IgD-negative memory B cell (primary cell): ENCODE measurements at regions not wholly inside any gene's neighbourhood (a gene's known extent, or its start where the extent isn't known, plus 50 kb on each side); places are given as distances from the start of the nearest gene placed in this dataset.

Source experiments
- H3K27ac Mint-ChIP-seq, 3 donors: one replicate each; pipeline ENCODE4 v1.8.0; 2020 to 2022; ENCODE audit warnings: mild to moderate bottlenecking in 3 of 3, mixed read lengths in 3 of 3, moderate library complexity in 1 of 3
- H3K27me3 Mint-ChIP-seq: one replicate; pipeline ENCODE4 v1.8.0; 2021; ENCODE audit warnings: mixed read lengths
- H3K36me3 Mint-ChIP-seq: one replicate; pipeline ENCODE4 v1.8.0; 2020; ENCODE audit warnings: mild to moderate bottlenecking, mixed read lengths
- H3K4me1 Mint-ChIP-seq, 3 donors: one replicate each; pipeline ENCODE4 v1.8.0; 2020 to 2022; ENCODE audit warnings: mixed read lengths in 3 of 3, mild to moderate bottlenecking in 1 of 3
- H3K4me3 Mint-ChIP-seq, 4 donors: one replicate each; pipeline ENCODE4 v1.8.0; 2020 to 2022; ENCODE audit warnings: mild to moderate bottlenecking in 4 of 4, mixed read lengths in 4 of 4, moderate library complexity in 3 of 4
- H3K9me3 Mint-ChIP-seq, 3 donors: one replicate each; pipeline ENCODE4 v1.8.0; 2020 to 2021; ENCODE audit warnings: mixed read lengths in 3 of 3, mild to moderate bottlenecking in 1 of 3

- Mint-ChIP-seq H3K27ac (no peak overlapping the region), H3K36me3 (no peaks in the 10 kb centered on the region), H3K9me3 (peaks cover 0 to 5% (median 0%) of the 10 kb centered on the region in 3 donors), H3K27me3 (peaks cover 12% of the 10 kb centered on the region), H3K4me3 (no peak overlapping the region), H3K4me1 (no peaks in the 10 kb centered on the region)
These were observed 87.6 kb upstream of the TEX51 start for GRCh38 chr2:126811101-126811500.

- Mint-ChIP-seq H3K9me3 (peaks cover 0 to 3% (median 0%) of the 10 kb centered on the region in 3 donors), H3K27me3 (peaks cover 10% of the 10 kb centered on the region), H3K4me3 (no peak overlapping the region), H3K4me1 (no peaks in the 10 kb centered on the region), H3K27ac (no peak overlapping the region), H3K36me3 (peaks cover under 1% of the 10 kb centered on the region)
These were observed 81.5 kb upstream of the TEX51 start for GRCh38 chr2:126817172-126817571.

- peaks cover 4% of the 10 kb centered on the region for H3K27me3 Mint-ChIP-seq
- H3K36me3 Mint-ChIP-seq: peaks cover 2% of the 10 kb centered on the region
- H3K9me3 Mint-ChIP-seq: no peaks in the 10 kb centered on the region
- no peak overlapping the region for H3K27ac Mint-ChIP-seq
- no peaks in the 10 kb centered on the region for H3K4me1 Mint-ChIP-seq
- H3K4me3 Mint-ChIP-seq: no peak overlapping the region
These were observed 76.6 kb upstream of the TEX51 start for GRCh38 chr2:126822115-126822514.

- Mint-ChIP-seq H3K4me1 (no peaks in the 10 kb centered on the region), H3K36me3 (peaks cover 2% of the 10 kb centered on the region), H3K4me3 (no peak overlapping the region), H3K27me3 (peaks cover 4% of the 10 kb centered on the region), H3K9me3 (no peaks in the 10 kb centered on the region), H3K27ac (no peak overlapping the region)
These were observed 75.8 kb upstream of the TEX51 start for GRCh38 chr2:126822921-126823320.

- H3K4me1 Mint-ChIP-seq: no peaks in the 10 kb centered on the region
- H3K9me3 Mint-ChIP-seq: no peaks in the 10 kb centered on the region
- no peak overlapping the region for H3K27ac Mint-ChIP-seq
- peaks cover 2% of the 10 kb centered on the region for H3K36me3 Mint-ChIP-seq
- H3K4me3 Mint-ChIP-seq: no peak overlapping the region
- peaks cover 4% of the 10 kb centered on the region for H3K27me3 Mint-ChIP-seq
These were observed 74.7 kb upstream of the TEX51 start for GRCh38 chr2:126823951-126824350.

- Mint-ChIP-seq H3K4me1 (no peaks in the 10 kb centered on the region), H3K27ac (no peak overlapping the region), H3K9me3 (no peaks in the 10 kb centered on the region), H3K27me3 (peaks cover 4% of the 10 kb centered on the region), H3K4me3 (no peak overlapping the region), H3K36me3 (peaks cover 2% of the 10 kb centered on the region)
These were observed 74.0 kb upstream of the TEX51 start for GRCh38 chr2:126824663-126825062.

GRCh38 chr2:126825316-126825715 lies 73.4 kb upstream of the TEX51 start:
- H3K4me1 Mint-ChIP-seq: no peaks in the 10 kb centered on the region
- peaks cover 4% of the 10 kb centered on the region for H3K27me3 Mint-ChIP-seq
- no peak overlapping the region for H3K27ac Mint-ChIP-seq
- H3K9me3 Mint-ChIP-seq: no peaks in the 10 kb centered on the region
- peaks cover 2% of the 10 kb centered on the region for H3K36me3 Mint-ChIP-seq
- no peak overlapping the region for H3K4me3 Mint-ChIP-seq

- H3K27ac Mint-ChIP-seq: no peak overlapping the region
- peaks cover 2% of the 10 kb centered on the region for H3K36me3 Mint-ChIP-seq
- H3K27me3 Mint-ChIP-seq: peaks cover 4% of the 10 kb centered on the region
- H3K9me3 Mint-ChIP-seq: no peaks in the 10 kb centered on the region
- no peak overlapping the region for H3K4me3 Mint-ChIP-seq
- H3K4me1 Mint-ChIP-seq: no peaks in the 10 kb centered on the region
These were observed 72.2 kb upstream of the TEX51 start for GRCh38 chr2:126826491-126826890.

- H3K4me1 Mint-ChIP-seq: no peaks in the 10 kb centered on the region
- no peak overlapping the region for H3K4me3 Mint-ChIP-seq
- no peaks in the 10 kb centered on the region for H3K36me3 Mint-ChIP-seq
- H3K9me3 Mint-ChIP-seq: no peaks in the 10 kb centered on the region
- H3K27me3 Mint-ChIP-seq: peaks cover 4% of the 10 kb centered on the region
- no peak overlapping the region for H3K27ac Mint-ChIP-seq
These were observed 71.3 kb upstream of the TEX51 start for GRCh38 chr2:126827371-126827770.

- H3K27ac Mint-ChIP-seq: no peak overlapping the region
- H3K36me3 Mint-ChIP-seq: no peaks in the 10 kb centered on the region
- no peaks in the 10 kb centered on the region for H3K9me3 Mint-ChIP-seq
- no peaks in the 10 kb centered on the region for H3K4me1 Mint-ChIP-seq
- H3K27me3 Mint-ChIP-seq: peaks cover 4% of the 10 kb centered on the region
- no peak overlapping the region for H3K4me3 Mint-ChIP-seq
These were observed 70.6 kb upstream of the TEX51 start for GRCh38 chr2:126828051-126828450.

GRCh38 chr2:126828491-126828890 lies 70.2 kb upstream of the TEX51 start:
- peaks cover under 1% of the 10 kb centered on the region for H3K27me3 Mint-ChIP-seq
- no peak overlapping the region for H3K4me3 Mint-ChIP-seq
- no peaks in the 10 kb centered on the region for H3K36me3 Mint-ChIP-seq
- H3K9me3 Mint-ChIP-seq: no peaks in the 10 kb centered on the region
- no peaks in the 10 kb centered on the region for H3K4me1 Mint-ChIP-seq
- H3K27ac Mint-ChIP-seq: no peak overlapping the region

GRCh38 chr2:126831234-126832005 lies 67.3 kb upstream of the TEX51 start:
- H3K27ac Mint-ChIP-seq: no peak overlapping the region
- no peaks in the 10 kb centered on the region for H3K9me3 Mint-ChIP-seq
- no peaks in the 10 kb centered on the region for H3K27me3 Mint-ChIP-seq
- no peaks in the 10 kb centered on the region for H3K4me1 Mint-ChIP-seq
- no peaks in the 10 kb centered on the region for H3K36me3 Mint-ChIP-seq
- no peak overlapping the region for H3K4me3 Mint-ChIP-seq

- H3K27me3 Mint-ChIP-seq: no peaks in the 10 kb centered on the region
- H3K4me1 Mint-ChIP-seq: no peaks in the 10 kb centered on the region
- H3K27ac Mint-ChIP-seq: no peak overlapping the region
- H3K9me3 Mint-ChIP-seq: no peaks in the 10 kb centered on the region
- H3K4me3 Mint-ChIP-seq: no peak overlapping the region
- no peaks in the 10 kb centered on the region for H3K36me3 Mint-ChIP-seq
These were observed 66.7 kb upstream of the TEX51 start for GRCh38 chr2:126832014-126832413.

GRCh38 chr2:126832757-126833156 lies 65.9 kb upstream of the TEX51 start:
- H3K27ac Mint-ChIP-seq: no peak overlapping the region
- H3K9me3 Mint-ChIP-seq: no peaks in the 10 kb centered on the region
- H3K36me3 Mint-ChIP-seq: no peaks in the 10 kb centered on the region
- no peaks in the 10 kb centered on the region for H3K27me3 Mint-ChIP-seq
- no peaks in the 10 kb centered on the region for H3K4me1 Mint-ChIP-seq
- no peak overlapping the region for H3K4me3 Mint-ChIP-seq

GRCh38 chr2:126834006-126834659 lies 64.6 kb upstream of the TEX51 start:
- Mint-ChIP-seq H3K9me3 (no peaks in the 10 kb centered on the region), H3K4me3 (no peak overlapping the region), H3K27ac (no peak overlapping the region), H3K27me3 (no peaks in the 10 kb centered on the region), H3K36me3 (no peaks in the 10 kb centered on the region), H3K4me1 (no peaks in the 10 kb centered on the region)

GRCh38 chr2:126835261-126835660 lies 63.4 kb upstream of the TEX51 start:
- Mint-ChIP-seq H3K27me3 (peaks cover 3% of the 10 kb centered on the region), H3K36me3 (no peaks in the 10 kb centered on the region), H3K27ac (no peak overlapping the region), H3K4me1 (no peaks in the 10 kb centered on the region), H3K9me3 (no peaks in the 10 kb centered on the region), H3K4me3 (no peak overlapping the region)
